ENCODE measurements at regions not wholly inside any gene's neighbourhood (a gene's known extent, or its start where the extent isn't known, plus 50 kb on each side); places are given as distances from the start of the nearest gene placed in this dataset.

GRCh38 chr11:27287205-27287604 lies 75.8 kb downstream of the CCDC34 start:
- dilution Hi-C loops (cut with HindIII; ENCODE audit: low sequenced_read_pairs, unreplicated experiment), result no loop called here
- POLR2A ChIA-PET (ENCODE audit: unreplicated experiment), result no interaction called here

More at GRCh38 chr11:27287205-27287604, 75.8 kb downstream of the CCDC34 start:
- Histone ChIP-seq H2AK5ac (ENCODE audit: low read depth, low read length) (no peak overlapping the region), H3K4me1 (ENCODE audit: control insufficient read depth, insufficient read depth, low read length) (peaks cover 3% of the 10 kb centered on the region), H3K27ac (ENCODE audit: insufficient read depth, low read length) (no peak overlapping the region), H2AK9ac (replicated peaks; ENCODE audit: low read depth, low read length, poor library complexity) (no peak overlapping the region), H4K8ac (ENCODE audit: low read depth in 2 of 2, low read length in 2 of 2) (no peak overlapping the region), H2BK15ac (ENCODE audit: low read depth, low read length) (no peak overlapping the region), H3K9me3 (ENCODE audit: control insufficient read depth, insufficient read depth, low read length) (no peaks in the 10 kb centered on the region), H2BK20ac (ENCODE audit: low read depth, low read length) (no peak overlapping the region), H3K4ac (ENCODE audit: low read depth, low read length) (no peak overlapping the region), H4K91ac (ENCODE audit: insufficient read depth, low read depth, low read length) (no peak overlapping the region), H3K9ac (ENCODE audit: low read depth, low read length) (no peak overlapping the region), H4K5ac (ENCODE audit: low read depth, low read length) (no peak overlapping the region), H3K9me1 (ENCODE audit: insufficient read depth, low read length) (peaks cover 4% of the 10 kb centered on the region; the same call in 1 of the 2 replicates), H3K27me3 (ENCODE audit: control insufficient read depth, insufficient read depth, low read length) (peaks cover 9% of the 10 kb centered on the region), H2BK120ac (ENCODE audit: low read depth, low read length) (no peak overlapping the region), H2AFZ (replicated peaks; ENCODE audit: low read length, poor library complexity) (no peak overlapping the region), H2BK5ac (ENCODE audit: low read depth, low read length, poor library complexity, severe bottlenecking) (no peak overlapping the region), H3K4me3 (ENCODE audit: insufficient read depth, low read depth, low read length) (no peak overlapping the region), H3K4me2 (ENCODE audit: low read depth, low read length) (no peak overlapping the region), H3K36me3 (ENCODE audit: control insufficient read depth, insufficient read depth, low read length) (no peaks in the 10 kb centered on the region), H3K79me1 (ENCODE audit: low read depth in 1 of 2, low read length in 2 of 2) (no peaks in the 10 kb centered on the region), H3K56ac (ENCODE audit: extremely low read depth, insufficient read depth, low read length) (no peak overlapping the region), H3K23ac (ENCODE audit: low read depth, low read length) (no peak overlapping the region), H4K20me1 (ENCODE audit: insufficient read depth, low read length) (0 out of 2 replicates have a peak, but pooled peaks cover 2% of the 10 kb centered on the region), H3K18ac (ENCODE audit: low read depth, low read length) (no peak overlapping the region), H3K14ac (replicated peaks; ENCODE audit: low read depth, low read length) (no peak overlapping the region)
- TF ChIP-seq RAD21 (IDR thresholded peaks at IDR 0.05; ENCODE audit: low read length) (no peak), NFE2L2 (IDR thresholded peaks at IDR 0.05; ENCODE audit: low read depth, low read length) (no peak), BHLHE40 (IDR thresholded peaks at IDR 0.05; ENCODE audit: low read depth, low read length) (no peak), RCOR1 (IDR thresholded peaks at IDR 0.05; ENCODE audit: insufficient replicate concordance, low read length) (no peak), MXI1 (IDR thresholded peaks at IDR 0.05; ENCODE audit: borderline replicate concordance, low read depth, low read length) (no peak), MAFK (IDR thresholded peaks at IDR 0.05; ENCODE audit: low read depth, low read length) (no peak), MAZ (IDR thresholded peaks at IDR 0.05; ENCODE audit: borderline replicate concordance, low read depth, low read length) (no peak), POLR2A (IDR thresholded peaks at IDR 0.05; ENCODE audit: low read depth, low read length) (no peak), CTCF (conservative IDR thresholded peaks at IDR 0.05; ENCODE audit: low read depth, low read length) (no peak), CEBPB (IDR thresholded peaks at IDR 0.05; ENCODE audit: low read depth, low read length) (no peak), USF2 (IDR thresholded peaks at IDR 0.05; ENCODE audit: low read depth, low read length) (no peak), SMC3 (IDR thresholded peaks at IDR 0.05; ENCODE audit: low read depth, low read length) (no peak)
- ATAC-seq (ENCODE audit: low read depth) (no peak), DNase-seq (no peak)
- no TSS peak for BruUV-seq (replicated peaks)
- CTCF ChIA-PET, result interaction anchor here (0.6 to 2.0 kb wide), 2 partner anchors 9 to 168 kb away, joined by 3 to 8 read pairs; no protein-coding TSS in a partner anchor
- intact Hi-C loops (cut with micrococcal nuclease), result loop anchor here (10.0 kb wide), 1 partner anchor 72 kb away; no protein-coding TSS in a partner anchor
- no CpG with 5 or more reads among the region's 1 CpG for WGBS, 2 experiments (ENCODE audit: extremely low coverage in 2 of 2, insufficient read length in 1 of 2)
- in situ Hi-C loops (cut with MboI; ENCODE audit: low sequenced_read_pairs), result no loop called here
